Neural crest cell (in vitro differentiated cells): ENCODE measurements at regions not wholly inside any gene's neighbourhood (a gene's known extent, or its start where the extent isn't known, plus 50 kb on each side); places are given as distances from the start of the nearest gene placed in this dataset.

Experiments used
- DNase-seq: peaks from one replicate; pipeline ENCODE4 v3.0.0; 2021; ENCODE audit warnings: low read depth, mixed read lengths, low spot score
- H3K27ac Mint-ChIP-seq: one replicate; pipeline ENCODE4 v1.8.0; 2021; ENCODE audit warnings: mild to moderate bottlenecking, mixed read lengths; ENCODE audit not compliant: unreplicated experiment
- H3K27me3 Mint-ChIP-seq: 2 replicates; pipeline ENCODE4 v1.8.0; 2021; ENCODE audit warnings: low read depth, mild to moderate bottlenecking, mixed read lengths
- H3K36me3 Mint-ChIP-seq: 2 replicates; pipeline ENCODE4 v1.8.0; 2021; ENCODE audit warnings: low read depth, mild to moderate bottlenecking, mixed read lengths
- H3K4me1 Mint-ChIP-seq: 2 replicates; pipeline ENCODE4 v1.8.0; 2021; ENCODE audit warnings: mixed read lengths
- H3K4me3 Mint-ChIP-seq: one replicate; pipeline ENCODE4 v1.8.0; 2021; ENCODE audit warnings: mild to moderate bottlenecking, mixed read lengths
- H3K9me3 Mint-ChIP-seq: 2 replicates; pipeline ENCODE4 v1.8.0; 2021; ENCODE audit warnings: mixed read lengths
- CTCF ChIP-seq: fragments of 200-600 bp; sonication (generic); conservative IDR thresholded peaks from 2 replicates; pipeline ENCODE4 v1.5.0; 2021; ENCODE audit warnings: antibody characterized with exemption, mild to moderate bottlenecking

GRCh38 chr6:108774555-108774954 lies 73.7 kb upstream of the ARMC2 start:
- Mint-ChIP-seq H3K9me3 (peaks cover 3% of the 10 kb centered on the region), H3K4me1 (no peaks in the 10 kb centered on the region), H3K36me3 (peaks cover 3% of the 10 kb centered on the region), H3K27ac (no peak overlapping the region), H3K27me3 (peaks cover 16% of the 10 kb centered on the region), H3K4me3 (no peak overlapping the region)
- DNase-seq: no peak
- TF ChIP-seq CTCF: no peak

- peaks cover 29% of the 10 kb centered on the region for H3K27me3 Mint-ChIP-seq
- H3K36me3 Mint-ChIP-seq: no peaks in the 10 kb centered on the region
- no peak overlapping the region for H3K27ac Mint-ChIP-seq
- no peak for TF ChIP-seq CTCF
- peaks cover 14% of the 10 kb centered on the region for H3K4me1 Mint-ChIP-seq
- no peaks in the 10 kb centered on the region for H3K9me3 Mint-ChIP-seq
- H3K4me3 Mint-ChIP-seq: no peak overlapping the region
- no peak for DNase-seq
Measured at GRCh38 chr6:108777536-108777935, 70.7 kb upstream of the ARMC2 start.

GRCh38 chr6:108778421-108779186 lies 69.6 kb upstream of the ARMC2 start:
- Mint-ChIP-seq H3K27ac (no peak overlapping the region), H3K9me3 (no peaks in the 10 kb centered on the region), H3K4me1 (peaks cover 14% of the 10 kb centered on the region), H3K36me3 (no peaks in the 10 kb centered on the region), H3K4me3 (no peak overlapping the region), H3K27me3 (peaks cover 39% of the 10 kb centered on the region)
- DNase-seq: no peak
- no peak for TF ChIP-seq CTCF

GRCh38 chr6:108779536-108780275 lies 68.5 kb upstream of the ARMC2 start:
- no peak overlapping the region for H3K27ac Mint-ChIP-seq
- H3K4me1 Mint-ChIP-seq: peaks cover 14% of the 10 kb centered on the region
- peak overlapping the region; percentile 54 for H3K4me3 Mint-ChIP-seq
- H3K36me3 Mint-ChIP-seq: no peaks in the 10 kb centered on the region
- no peak for DNase-seq
- H3K9me3 Mint-ChIP-seq: no peaks in the 10 kb centered on the region
- TF ChIP-seq CTCF: no peak
- H3K27me3 Mint-ChIP-seq: peaks cover 45% of the 10 kb centered on the region

GRCh38 chr6:108780784-108781183 lies 67.4 kb upstream of the ARMC2 start:
- Mint-ChIP-seq H3K27ac (no peak overlapping the region), H3K36me3 (no peaks in the 10 kb centered on the region), H3K4me1 (peaks cover 14% of the 10 kb centered on the region), H3K4me3 (no peak overlapping the region), H3K27me3 (peaks cover 47% of the 10 kb centered on the region), H3K9me3 (no peaks in the 10 kb centered on the region)
- no peak for TF ChIP-seq CTCF
- DNase-seq: no peak
